ENCODE measurements at regions not wholly inside any gene's neighbourhood (a gene's known extent, or its start where the extent isn't known, plus 50 kb on each side); places are given as distances from the start of the nearest gene placed in this dataset.

- TF ChIP-seq TP53 (CRISPR knock-in tag; conservative IDR thresholded peaks at IDR 0.05) (no peak), MTA1 (CRISPR knock-in tag; IDR thresholded peaks at IDR 0.05; ENCODE audit: borderline replicate concordance) (no peak), HNF4A (CRISPR knock-in tag; IDR thresholded peaks at IDR 0.05) (no peak), ZNF407 (CRISPR knock-in tag; IDR thresholded peaks at IDR 0.05; ENCODE audit: not compliant biosample characterization) (no peak), ATM (IDR thresholded peaks at IDR 0.05; ENCODE audit: borderline replicate concordance) (no peak), ZNF235 (CRISPR knock-in tag; IDR thresholded peaks at IDR 0.05; ENCODE audit: borderline replicate concordance) (no peak)
Observed at GRCh38 chr4:141432000-141432712, 204.2 kb upstream of the IL15 start (continued).
